DND-41 (cell line): ENCODE measurements at regions not wholly inside any gene's neighbourhood (a gene's known extent, or its start where the extent isn't known, plus 50 kb on each side); places are given as distances from the start of the nearest gene placed in this dataset.

Experiments used
- ATAC-seq: fragments of 200-7000 bp; cut with Tn5 transposase; 3 replicates; pipeline ENCODE4 v1.9.1; 2021; ENCODE audit warnings: low read depth; ENCODE audit not compliant: insufficient read depth
- DNase-seq: peaks from one replicate; pipeline ENCODE4 v3.0.0-alpha.2; 2020
- H2AFZ ChIP-seq: 2 replicates; pipeline ENCODE4 v1.6.0; 2012; ENCODE audit warnings: low read depth, low read length
- H3K27ac ChIP-seq: 2 replicates; pipeline ENCODE4 v1.5.1; 2012; ENCODE audit warnings: low read length, inconsistent platforms
- H3K27me3 ChIP-seq: fragments of 200-600 bp; sonication (generic); 2 replicates; pipeline ENCODE4 v1.6.0; 2012; ENCODE audit warnings: low read length, mild to moderate bottlenecking, inconsistent platforms; ENCODE audit not compliant: insufficient read depth, poor library complexity
- H3K36me3 ChIP-seq: 2 replicates; pipeline ENCODE4 v1.5.1; 2012; ENCODE audit warnings: low read length, inconsistent platforms; ENCODE audit not compliant: insufficient read depth
- H3K4me1 ChIP-seq: 2 replicates; pipeline ENCODE4 v1.5.1; 2012; ENCODE audit warnings: mild to moderate bottlenecking, low read length; ENCODE audit not compliant: insufficient read depth
- H3K4me2 ChIP-seq: 2 replicates; pipeline ENCODE4 v1.6.0; 2012; ENCODE audit warnings: mild to moderate bottlenecking, moderate library complexity, low read length, inconsistent platforms; ENCODE audit not compliant: insufficient read depth
- H3K4me3 ChIP-seq, 2 experiments: fragments of 200-600 bp in 1 of 2; shearing (Covaris generic) in 1 of 2; 2 replicates each; pipeline ENCODE4 v1.5.1; 2012 to 2016; ENCODE audit warnings: inconsistent platforms in 2 of 2, low read length in 2 of 2, mild to moderate bottlenecking in 2 of 2, low read depth in 1 of 2, moderate library complexity in 1 of 2
- H3K79me2 ChIP-seq: 2 replicates; pipeline ENCODE4 v1.6.0; 2012; ENCODE audit warnings: low read length, inconsistent platforms; ENCODE audit not compliant: insufficient read depth
- H3K9ac ChIP-seq: 2 replicates; pipeline ENCODE4 v1.6.0; 2012; ENCODE audit warnings: low read depth, mild to moderate bottlenecking, inconsistent platforms, low read length, moderate library complexity
- H3K9me3 ChIP-seq: 2 replicates; pipeline ENCODE4 v1.5.1; 2012; ENCODE audit warnings: low read length, moderate library complexity, mild to moderate bottlenecking, inconsistent platforms; ENCODE audit not compliant: insufficient read depth, severe bottlenecking
- H4K20me1 ChIP-seq: 2 replicates; pipeline ENCODE4 v1.6.0; 2012; ENCODE audit warnings: low read length; ENCODE audit not compliant: insufficient read depth
- EZH2 ChIP-seq: IDR thresholded peaks from 3 replicates; pipeline ENCODE4 v1.6.1; 2012; ENCODE audit warnings: borderline replicate concordance, low read depth, mild to moderate bottlenecking, moderate library complexity, low read length, inconsistent platforms; ENCODE audit not compliant: severe bottlenecking
- TF ChIP-seq, protein P1 (sequence below): IDR thresholded peaks from 2 replicates; pipeline ENCODE4 v1.5.1; 2012; ENCODE audit warnings: borderline replicate concordance, low read length, moderate library complexity, mild to moderate bottlenecking; ENCODE audit not compliant: poor library complexity, severe bottlenecking; ENCODE audit errors: extremely low read depth

DNA sequence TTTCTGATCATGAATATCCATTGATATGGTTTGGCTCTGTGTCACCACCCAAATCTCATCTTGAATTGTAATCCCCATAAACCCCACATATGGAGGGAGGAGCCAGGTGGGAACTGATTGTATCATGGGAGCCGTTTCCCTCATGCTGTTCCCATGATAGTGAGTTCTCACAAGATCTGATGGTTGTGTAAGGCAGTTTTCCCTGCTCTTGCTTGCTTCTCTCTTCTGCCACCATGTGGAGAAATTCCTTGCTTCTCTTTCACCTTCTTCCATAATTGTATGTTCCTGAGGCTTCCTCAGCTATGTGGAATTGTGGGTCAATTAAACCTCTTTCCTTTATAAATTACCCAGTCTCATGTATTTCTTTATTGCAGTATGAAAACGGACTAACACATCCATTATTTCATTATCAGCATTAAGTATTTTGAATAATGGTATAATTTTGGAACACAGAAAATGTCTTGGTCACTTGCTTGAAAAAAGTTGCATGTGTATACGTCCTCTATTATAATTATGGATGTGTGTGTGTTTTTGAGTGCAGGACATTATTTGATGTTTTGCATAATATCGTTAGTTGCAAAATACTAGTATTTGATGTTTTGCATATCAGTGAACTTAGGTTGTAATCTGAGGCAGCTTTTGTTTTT, 334.6 kb downstream of the PCDH10 start:
- Histone ChIP-seq H3K4me3 (no peak overlapping the region), H3K9me3 (no peaks in the 10 kb centered on the region), H3K79me2 (no peaks in the 10 kb centered on the region), H3K36me3 (no peaks in the 10 kb centered on the region), H3K4me2 (no peak overlapping the region), H3K27ac (no peak overlapping the region), H4K20me1 (no peaks in the 10 kb centered on the region), H2AFZ (peak overlapping the region; percentile 51; the same call in 1 of the 2 replicates), H3K4me1 (no peaks in the 10 kb centered on the region), H3K27me3 (no peaks in the 10 kb centered on the region), H3K9ac (no peak overlapping the region)
- TF ChIP-seq EZH2: no peak
- TF ChIP-seq, protein P1, sequence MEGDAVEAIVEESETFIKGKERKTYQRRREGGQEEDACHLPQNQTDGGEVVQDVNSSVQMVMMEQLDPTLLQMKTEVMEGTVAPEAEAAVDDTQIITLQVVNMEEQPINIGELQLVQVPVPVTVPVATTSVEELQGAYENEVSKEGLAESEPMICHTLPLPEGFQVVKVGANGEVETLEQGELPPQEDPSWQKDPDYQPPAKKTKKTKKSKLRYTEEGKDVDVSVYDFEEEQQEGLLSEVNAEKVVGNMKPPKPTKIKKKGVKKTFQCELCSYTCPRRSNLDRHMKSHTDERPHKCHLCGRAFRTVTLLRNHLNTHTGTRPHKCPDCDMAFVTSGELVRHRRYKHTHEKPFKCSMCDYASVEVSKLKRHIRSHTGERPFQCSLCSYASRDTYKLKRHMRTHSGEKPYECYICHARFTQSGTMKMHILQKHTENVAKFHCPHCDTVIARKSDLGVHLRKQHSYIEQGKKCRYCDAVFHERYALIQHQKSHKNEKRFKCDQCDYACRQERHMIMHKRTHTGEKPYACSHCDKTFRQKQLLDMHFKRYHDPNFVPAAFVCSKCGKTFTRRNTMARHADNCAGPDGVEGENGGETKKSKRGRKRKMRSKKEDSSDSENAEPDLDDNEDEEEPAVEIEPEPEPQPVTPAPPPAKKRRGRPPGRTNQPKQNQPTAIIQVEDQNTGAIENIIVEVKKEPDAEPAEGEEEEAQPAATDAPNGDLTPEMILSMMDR: peak; percentile 47
- no peak for ATAC-seq
- no peak for DNase-seq

GRCh38 chr4:133476063-133476462, 327.0 kb downstream of the PCDH10 start:
- Histone ChIP-seq H3K9ac (no peak overlapping the region), H3K9me3 (no peaks in the 10 kb centered on the region), H2AFZ (peak overlapping the region; percentile 39; the same call in 1 of the 2 replicates), H3K27me3 (no peaks in the 10 kb centered on the region), H3K36me3 (no peaks in the 10 kb centered on the region), H4K20me1 (no peaks in the 10 kb centered on the region), H3K27ac (no peak overlapping the region), H3K4me3 (no peak overlapping the region), H3K4me1 (no peaks in the 10 kb centered on the region), H3K4me2 (no peak overlapping the region), H3K79me2 (no peaks in the 10 kb centered on the region)
- DNase-seq (no peak), ATAC-seq (no peak)
- no peak for TF ChIP-seq EZH2
- TF ChIP-seq, protein P1: no peak

DNA sequence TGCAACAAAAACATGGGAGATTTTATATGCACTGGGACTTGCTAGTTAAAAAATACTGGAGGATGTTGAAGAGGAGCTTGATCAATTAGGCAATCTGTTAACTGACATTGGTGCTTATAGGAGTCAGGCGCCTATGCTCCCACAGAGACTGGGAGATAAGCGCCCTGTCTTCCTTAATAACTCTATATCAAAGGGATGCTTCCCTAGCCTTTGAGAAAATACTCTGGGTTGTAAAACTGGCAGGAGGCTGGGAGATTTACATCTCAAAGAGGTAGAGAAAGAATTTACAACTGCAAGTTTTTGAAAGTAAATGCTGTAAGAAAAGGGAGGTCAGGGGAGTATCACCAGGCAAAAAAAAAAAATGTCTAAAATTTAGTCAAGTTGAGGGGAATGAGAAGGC, 325.4 kb downstream of the PCDH10 start:
- no peak overlapping the region for H3K4me3 ChIP-seq

More for the DNA sequence above, 325.4 kb downstream of the PCDH10 start:
- Histone ChIP-seq H3K36me3 (no peaks in the 10 kb centered on the region), H3K4me2 (no peak overlapping the region), H4K20me1 (no peaks in the 10 kb centered on the region), H3K79me2 (no peaks in the 10 kb centered on the region), H3K9me3 (no peaks in the 10 kb centered on the region), H3K27me3 (no peaks in the 10 kb centered on the region), H3K27ac (no peak overlapping the region), H3K9ac (no peak overlapping the region), H3K4me1 (no peaks in the 10 kb centered on the region), H2AFZ (no peak overlapping the region; the same call in 1 of the 2 replicates)
- TF ChIP-seq EZH2: no peak
- TF ChIP-seq, protein P1: no peak
- DNase-seq (no peak), ATAC-seq (no peak)
